HG02938 (cell line): ENCODE measurements at regions not wholly inside any gene's neighbourhood (a gene's known extent, or its start where the extent isn't known, plus 50 kb on each side); places are given as distances from the start of the nearest gene placed in this dataset.

ENCODE experiments used
- ATAC-seq: cut with Tn5 transposase; IDR thresholded peaks from one replicate; pipeline ENCODE4 v1.9.1; 2021; ENCODE audit warnings: mild to moderate bottlenecking, moderate library complexity; ENCODE audit not compliant: unreplicated experiment

DNA sequence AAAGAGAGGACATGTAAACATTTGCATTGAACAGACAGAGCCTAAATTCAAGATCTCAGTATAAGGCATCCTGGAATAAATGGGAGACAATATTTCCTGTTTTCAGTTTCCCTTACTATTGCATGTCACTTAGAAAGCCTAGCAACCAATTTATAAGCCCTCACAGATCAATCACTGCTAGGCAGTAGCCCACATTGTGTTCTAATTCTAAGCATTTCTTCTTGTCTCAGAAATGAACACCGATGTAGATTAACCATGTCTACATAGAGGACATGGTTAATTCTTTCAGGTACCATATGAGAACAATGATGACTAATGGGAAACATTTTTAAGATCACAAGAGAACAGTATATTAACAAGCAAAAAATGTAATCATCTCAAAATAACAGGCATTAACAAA, 79.6 kb upstream of the HMHB1 start:
- ATAC-seq = no peak

DNA sequence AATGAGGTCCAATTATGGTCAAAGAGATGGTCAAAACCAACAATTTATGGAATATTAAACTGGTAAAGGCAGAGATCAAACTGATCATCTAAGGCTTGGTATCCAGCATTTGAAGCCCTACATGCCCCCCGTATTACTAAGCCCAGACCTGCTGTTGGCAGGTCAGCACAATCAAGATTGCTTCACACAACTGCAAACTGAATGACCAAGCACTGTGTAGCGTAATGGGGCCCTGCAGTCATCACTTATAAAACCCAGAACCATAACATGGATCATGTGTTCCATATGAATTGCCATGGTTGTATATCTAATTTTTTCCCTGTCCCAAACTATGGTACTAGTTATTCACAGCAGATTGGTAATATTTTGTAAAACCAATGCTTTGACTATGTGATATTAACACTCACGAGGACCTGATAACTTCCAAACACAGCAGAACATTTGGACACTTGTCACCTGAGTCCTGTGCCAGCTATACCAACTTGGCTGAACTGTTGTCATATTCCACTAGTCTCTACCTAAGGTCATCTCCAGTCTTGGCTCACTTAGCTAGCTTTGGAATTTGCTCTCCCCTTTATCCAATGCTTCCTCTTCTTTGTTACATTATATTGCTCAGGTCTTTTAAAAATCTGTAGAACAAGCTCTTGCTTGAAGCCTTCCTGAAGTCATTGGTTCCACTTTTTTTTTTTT, 81.7 kb upstream of the HMHB1 start:
- no peak for ATAC-seq

DNA sequence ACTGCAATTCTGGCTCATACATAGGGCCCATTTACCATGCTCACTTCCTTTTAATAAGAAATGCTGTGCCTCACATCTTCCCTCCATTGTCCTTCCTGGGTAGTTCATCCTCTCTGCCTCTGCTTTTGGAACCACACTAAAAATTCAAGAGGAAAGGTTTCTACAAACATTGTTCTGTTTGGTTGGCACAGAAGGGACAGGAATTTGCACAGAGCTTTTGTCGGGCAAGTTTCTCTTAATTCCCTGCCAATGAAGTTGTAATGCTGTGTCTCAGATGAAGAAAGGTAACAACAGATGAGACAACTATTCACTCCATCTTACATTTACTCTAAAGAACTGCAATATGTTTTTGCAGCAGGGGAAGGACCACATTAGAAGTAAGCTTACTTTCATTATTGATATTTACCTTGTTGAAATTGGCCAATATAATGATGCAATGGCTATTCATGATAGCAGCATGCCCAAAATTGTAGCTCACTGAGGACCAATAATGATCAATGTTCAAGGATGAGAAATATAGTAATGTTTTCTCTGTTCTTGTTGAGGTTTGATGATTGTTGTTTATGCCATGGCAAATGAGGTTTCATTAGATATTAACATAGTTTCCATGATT, 82.5 kb upstream of the HMHB1 start:
- ATAC-seq = no peak

DNA sequence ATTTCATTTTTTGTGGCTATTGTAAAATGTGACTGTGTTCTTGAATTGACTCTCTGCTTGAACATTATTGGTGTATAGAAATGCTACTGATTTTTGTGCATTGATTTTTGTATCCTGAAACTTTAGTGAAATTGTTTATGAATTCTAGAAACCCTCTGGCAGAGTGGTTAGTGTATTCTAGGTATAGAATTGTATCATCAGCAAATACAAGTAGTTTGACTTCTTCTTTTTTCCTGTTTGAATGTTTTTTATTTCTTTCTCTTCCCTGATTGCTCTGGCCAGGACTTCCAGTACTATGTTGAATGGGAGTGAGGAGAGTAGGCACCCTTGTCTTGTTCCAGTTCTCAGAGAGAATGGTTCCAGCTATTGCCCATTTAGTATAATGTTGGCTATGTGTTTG, 88.8 kb upstream of the HMHB1 start:
- no peak for ATAC-seq

DNA sequence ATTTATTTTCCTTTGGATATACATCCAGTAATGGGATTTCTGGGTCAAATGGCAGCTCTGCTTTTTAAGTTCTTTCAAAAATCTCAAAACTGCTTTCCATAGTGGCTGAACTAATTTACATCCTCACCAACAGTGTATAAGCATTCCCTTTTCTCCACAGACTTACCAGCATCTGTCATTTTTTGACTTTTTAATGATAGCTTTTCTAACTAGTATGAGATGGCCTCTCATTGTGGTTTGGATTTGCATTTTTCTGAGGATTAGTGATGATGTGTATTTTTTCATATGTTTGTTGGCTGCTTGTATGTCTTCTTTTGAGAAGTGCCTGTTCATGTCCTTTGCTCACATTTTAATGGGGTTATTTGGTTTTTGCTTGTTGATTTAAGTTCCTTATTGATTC, 90.0 kb upstream of the HMHB1 start:
- ATAC-seq = no peak

DNA sequence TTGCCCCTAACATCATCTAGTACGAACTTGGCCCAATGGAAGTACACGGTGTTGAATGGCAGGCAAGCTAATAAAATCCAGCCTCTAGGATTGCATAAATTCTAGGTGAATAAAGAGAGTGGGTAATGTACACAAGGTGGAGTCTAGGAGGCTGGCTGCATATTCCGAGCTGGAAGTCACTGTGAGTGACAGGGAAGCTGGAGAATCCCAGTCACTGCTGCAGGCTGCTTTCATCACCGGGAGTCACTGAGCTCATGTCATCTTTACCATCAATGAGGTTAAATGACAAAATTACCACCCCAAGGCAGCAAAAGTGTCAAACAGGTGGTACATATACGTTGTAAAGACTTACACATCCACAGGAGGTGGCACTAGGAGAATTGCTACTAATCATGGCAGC, 91.3 kb upstream of the HMHB1 start:
- ATAC-seq = no peak

DNA sequence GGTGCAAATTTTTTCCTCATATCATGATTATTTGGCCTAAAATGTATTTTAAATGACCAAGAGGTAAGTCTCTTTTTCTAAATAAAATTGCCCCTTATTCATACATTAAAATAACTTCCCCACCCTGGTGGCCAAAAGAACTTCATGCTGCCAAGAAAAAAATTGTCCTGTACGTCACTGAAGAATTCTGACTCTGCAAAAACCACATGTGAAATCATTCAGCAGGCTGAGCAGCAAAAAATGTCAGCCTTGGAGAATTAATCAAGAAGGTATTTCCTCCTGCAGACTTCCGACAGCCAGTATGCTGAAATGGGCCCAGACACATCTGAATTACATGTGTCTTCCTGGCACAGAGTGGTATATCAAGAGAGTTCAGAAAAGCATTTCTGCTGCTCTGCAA, 94.6 kb upstream of the HMHB1 start:
- ATAC-seq = no peak

DNA sequence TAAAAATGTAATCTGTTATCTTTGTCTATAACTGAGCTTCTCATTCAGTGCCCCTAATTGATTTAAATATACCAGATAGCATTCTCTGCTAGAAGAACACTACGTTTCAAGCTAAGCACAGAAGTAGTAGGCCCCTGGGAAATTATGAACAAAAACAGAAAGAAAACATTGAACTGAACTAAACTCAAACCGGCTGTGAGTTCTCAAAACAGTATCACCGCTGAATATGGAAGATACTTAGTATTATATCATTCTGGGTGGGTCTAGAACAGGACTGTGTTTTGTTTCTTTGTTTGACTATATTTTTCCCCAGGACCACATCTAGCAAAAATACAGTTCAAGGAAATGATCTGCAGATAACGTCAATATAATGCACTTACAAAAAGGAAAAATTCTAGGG, 95.1 kb upstream of the HMHB1 start:
- ATAC-seq = no peak

DNA sequence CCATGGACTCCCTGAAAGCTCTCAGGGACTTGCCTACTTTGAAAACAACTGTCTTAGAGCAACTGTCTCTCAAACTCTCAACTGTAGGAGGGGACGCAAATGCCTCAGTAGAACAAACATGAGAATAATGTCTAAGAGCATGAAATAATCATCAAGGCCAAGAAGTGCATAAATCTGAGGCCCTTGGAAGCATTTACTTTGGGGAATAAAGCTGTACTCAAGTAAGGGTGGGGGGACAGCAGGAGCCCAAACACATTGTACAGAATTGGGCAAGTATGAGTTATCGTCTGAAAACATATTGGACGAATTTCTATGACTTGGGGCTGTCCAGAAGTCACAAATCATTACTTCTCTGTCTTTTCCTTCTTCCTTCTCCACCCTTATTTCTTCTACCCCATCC, 96.3 kb upstream of the HMHB1 start:
- ATAC-seq = no peak

DNA sequence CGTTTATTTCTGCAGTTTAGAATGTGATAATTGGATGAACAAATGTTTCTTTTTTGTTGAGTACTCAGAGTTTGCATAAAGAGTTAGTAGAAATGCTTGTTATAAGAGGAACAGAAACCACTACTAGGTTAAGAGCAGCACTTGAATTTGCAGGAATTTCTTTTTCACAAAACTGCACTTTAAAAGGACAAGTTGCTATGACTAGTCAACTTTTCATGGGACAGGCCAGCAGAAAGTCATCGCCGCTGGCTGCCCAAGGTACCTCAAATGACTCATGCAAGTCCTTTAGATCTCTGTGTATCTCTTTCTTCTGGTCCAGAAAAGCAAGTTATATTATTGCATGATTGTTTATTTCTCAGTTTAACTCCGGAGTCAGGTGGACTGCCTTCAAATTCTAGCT, 97.3 kb upstream of the HMHB1 start:
- peak; percentile 67 for ATAC-seq

DNA sequence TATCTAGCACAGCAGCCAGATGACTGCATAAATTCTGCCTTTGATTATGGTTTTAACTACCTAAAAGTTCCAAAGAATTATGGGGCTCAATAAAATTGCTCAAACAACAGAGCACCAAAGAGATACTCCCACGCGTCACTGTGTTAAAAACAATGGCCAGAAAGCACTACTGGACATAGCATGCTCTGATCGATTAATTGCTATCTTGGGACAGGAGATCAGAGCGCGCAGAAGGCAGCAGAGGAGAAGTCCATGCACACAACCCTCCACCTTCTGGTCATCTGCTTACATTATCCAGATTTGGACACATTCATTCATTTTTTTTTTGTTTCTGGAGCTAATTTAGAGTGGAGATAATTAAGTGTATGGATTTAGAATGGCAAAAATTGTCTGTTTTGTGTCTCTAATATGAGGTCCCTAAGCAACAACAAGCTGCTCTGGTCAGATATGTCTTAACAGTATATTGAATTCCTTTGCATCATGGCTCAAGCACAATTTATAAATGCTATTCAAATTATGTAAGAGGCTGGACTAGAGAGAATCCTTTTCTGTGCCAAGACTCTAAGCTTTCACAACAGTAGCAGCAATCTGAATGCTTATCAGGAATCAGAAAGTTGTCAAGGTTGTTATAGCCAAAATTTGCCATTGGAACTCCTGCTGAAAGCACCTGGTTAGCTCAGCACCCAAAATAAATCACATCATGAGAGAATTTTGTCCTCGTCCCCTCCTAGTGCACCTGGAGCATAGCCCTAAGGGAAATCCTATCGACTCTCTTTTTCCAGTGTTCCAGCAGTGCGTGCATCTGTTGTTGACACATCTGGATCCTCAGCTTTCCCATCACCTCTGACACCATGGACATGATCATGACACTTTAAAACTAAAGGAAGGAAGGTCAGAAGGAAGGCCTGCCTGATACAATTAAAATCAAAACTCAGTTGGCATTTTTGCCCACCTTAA, 98.6 kb upstream of the HMHB1 start:
- no peak for ATAC-seq

DNA sequence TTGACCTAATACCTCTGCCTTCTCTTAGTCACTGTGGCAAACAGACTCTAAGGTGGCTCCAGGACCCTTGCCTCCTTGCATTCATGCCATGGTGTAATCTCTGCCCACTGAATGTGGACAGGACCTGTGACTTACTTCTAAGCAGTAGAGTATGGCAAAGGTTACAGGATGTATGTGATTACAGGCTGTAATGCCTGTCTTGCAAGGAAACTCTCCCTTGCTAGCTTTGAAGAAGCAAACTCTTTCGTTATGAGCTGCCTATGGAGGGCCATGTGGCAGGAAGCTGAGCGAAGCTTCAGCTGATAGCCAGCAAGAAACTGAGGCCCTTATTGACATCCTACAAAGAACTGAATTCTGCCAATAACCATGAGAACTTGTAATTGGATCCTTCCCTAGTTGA, 103.3 kb upstream of the HMHB1 start:
- no peak for ATAC-seq

DNA sequence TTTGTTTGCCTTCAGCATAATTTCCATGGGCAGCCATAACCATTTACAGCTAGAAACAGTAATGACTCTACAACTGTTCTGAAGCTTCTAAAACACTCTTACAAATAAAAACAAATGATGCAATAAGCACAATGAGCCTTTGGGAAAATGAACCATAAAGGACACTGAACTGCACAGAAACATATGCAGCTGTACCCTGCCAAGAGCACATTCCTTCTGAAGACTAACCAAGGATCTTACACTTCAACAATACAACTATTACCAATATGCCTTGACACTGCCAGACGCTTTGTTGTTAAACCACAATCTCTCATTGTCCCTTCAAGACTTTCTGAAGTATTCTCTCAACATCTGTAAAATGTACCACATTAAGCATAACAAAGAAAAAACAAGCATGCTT, 104.2 kb upstream of the HMHB1 start:
- no peak for ATAC-seq

DNA sequence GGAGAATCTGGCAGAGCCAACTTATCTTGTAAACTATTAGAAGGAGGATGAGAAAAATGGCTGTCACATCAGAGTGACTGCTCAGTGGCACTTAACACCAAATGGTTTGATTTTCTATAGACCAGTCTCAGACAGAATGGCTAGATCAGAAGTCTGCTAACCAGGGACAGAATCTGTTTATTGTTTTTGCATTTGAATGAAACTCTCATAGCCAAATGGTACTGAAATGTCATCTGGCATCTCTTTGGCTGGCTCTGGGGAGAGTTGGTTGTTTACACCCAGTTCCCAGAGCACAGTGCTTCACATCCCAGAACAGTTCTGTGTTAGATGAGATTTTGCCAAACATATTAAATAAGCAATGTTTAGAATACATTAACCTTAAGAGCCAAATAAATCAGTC, 106.6 kb upstream of the HMHB1 start:
- no peak for ATAC-seq

DNA sequence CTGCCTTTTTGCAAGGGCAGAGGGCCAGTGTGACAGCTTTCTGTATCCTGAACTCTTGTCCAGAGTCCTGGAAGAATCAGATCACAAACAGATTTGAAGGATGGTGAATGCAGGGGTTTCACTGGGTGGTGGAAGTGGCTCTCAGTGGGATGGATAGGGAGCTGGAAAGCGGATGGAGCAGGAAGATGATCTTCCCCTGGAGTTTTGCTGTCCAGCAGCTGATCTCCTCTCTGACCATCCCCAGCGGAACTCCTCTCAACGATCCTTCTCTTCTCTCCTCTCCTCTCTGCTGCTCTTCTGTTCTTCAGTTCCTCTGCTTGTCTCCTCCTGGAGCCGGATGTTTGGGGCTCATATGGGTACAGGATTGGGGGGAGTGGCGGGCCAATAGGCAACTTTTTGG, 108.3 kb upstream of the HMHB1 start:
- ATAC-seq = no peak

DNA sequence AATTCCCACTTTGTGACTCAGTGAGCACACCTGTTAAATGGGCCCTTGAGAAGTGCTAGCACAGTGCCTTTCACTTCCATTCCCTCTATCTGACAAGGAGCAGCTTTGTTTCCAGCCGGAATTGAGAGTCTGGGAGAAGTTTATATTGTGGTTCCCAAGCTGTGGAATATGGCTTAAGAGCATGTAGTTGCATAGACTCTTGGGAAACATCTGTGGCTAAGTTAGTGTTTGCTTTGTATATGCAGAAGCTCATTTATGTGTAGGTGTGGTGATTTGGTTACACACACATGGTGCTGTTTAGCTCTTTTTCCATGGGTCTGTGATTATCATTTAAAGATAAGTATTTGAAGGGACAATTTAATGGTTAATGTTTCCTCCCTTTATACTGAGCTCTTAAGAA, 110.5 kb upstream of the HMHB1 start:
- ATAC-seq = no peak

DNA sequence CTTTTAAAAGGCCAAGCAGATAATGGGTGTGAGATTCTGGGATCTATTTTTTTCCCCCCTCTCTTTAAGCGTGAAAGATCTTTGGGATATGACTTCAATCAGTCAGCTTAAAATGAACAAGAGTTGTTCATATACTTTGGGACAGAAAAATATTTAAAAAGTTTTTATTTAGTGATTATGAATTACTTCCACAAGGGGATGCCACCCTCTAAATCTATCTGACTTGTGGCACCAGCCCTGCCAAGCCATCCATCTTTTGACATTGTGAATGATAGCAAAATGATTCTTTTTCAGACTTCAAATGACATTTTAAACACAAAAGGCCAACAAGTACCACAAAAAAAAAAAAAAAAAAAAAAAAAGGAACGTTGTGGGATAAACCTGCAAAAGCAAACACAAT, 111.0 kb upstream of the HMHB1 start:
- ATAC-seq = no peak

DNA sequence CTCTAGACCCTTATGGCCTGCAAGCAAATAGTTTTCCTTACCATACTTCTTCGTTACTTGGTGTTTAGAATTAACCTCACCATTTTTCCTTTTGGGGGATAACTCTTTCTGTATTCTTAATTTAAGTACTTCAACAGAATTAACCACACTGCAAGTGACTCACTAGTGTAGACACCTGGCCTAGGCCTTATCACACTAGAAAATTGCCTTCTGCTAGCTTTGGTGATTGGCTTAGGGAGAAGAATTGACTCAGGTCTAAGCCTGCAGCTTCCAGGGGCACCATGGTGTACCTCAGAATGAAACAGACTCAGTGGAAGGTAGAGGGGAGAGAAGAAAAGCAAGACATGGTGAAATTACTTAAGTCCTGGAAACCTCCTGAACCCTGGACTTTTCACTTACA, 112.8 kb upstream of the HMHB1 start:
- ATAC-seq = no peak

DNA sequence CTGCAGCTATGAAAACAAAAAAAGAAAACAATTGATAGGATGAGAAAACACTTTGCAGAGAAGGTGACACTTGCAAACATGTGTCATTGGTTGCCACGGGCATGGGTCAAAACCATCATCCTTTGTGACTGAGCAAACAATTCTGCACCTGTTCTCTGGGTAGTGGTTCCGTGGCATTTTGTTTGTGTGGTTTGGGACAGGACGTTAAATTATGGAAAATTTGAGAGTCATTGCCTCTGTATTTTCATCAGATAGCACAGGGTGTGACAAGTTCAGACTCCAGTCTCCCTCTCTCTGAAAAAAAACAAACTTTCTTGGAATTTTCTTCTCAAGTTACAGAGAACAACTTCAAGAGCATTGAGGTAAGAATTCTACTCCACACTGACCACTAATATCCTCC, 113.4 kb upstream of the HMHB1 start:
- ATAC-seq = no peak

DNA sequence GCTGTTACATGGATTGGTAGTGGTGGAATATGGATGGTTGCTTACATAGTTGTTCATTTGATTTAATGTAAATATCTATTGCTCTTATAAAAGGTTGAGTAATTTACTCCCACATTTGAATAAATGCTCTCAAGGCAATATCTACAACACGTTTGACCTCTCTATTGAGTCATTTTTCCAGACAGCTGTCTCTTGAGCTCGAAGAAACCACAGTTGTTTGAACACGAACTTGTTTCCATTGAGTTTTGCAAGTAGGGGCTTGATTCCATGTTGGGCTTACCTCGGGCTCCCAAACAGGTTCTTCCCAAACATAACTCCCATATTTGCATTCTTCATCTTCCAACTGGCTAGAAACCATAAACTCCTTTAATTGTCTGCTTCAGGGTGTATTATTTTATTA, 115.0 kb upstream of the HMHB1 start:
- no peak for ATAC-seq

DNA sequence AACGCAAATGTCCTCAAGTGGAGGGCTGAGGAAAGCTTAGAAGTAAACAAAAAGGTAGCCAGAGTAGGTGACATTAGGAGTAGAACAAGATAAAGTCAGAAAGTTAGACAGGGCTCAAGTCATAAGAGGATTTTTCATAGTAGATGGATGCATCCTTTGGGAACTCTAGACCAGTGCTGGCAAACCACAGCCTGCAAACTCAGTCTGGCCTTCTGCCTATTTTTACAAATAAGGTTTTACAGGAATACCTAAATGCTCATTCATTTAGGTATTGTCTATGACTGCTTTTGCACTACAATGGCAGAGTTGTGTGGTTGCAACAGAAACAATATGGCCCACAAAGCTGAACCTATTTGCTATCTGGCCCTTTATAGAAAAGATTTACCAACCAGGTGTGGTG, 116.0 kb upstream of the HMHB1 start:
- ATAC-seq = no peak

DNA sequence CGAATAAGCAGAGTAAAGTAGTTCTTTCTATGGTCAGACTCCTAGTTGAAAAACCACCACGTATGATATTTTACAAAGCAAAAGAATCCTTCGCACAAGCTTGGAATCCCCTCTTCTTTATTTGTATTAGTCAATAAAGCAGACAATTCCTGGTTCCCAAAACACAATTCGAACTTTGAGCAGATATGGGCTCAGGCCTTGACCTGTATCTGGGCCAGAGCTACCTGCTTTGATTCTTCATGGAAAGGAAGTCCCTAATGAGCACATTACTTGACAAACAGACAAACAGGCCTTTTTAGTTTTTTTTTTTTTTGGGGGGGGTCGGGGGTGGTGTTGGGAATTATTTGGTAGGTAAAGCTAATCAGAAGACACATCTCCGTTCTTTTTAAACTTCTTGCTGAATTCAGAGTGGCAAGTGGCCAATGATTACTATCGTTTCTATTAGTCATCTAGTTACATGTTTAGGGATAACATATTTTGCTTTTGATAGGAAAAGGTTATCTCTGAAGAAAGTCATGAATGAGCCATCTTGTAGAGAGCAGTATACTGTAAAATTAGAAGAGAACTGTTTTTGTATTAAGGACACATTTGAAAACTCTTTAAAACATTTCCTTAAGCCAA, 116.6 kb upstream of the HMHB1 start:
- no peak for ATAC-seq
